Liver (tissue), 8 donors: ENCODE measurements at regions not wholly inside any gene's neighbourhood (a gene's known extent, or its start where the extent isn't known, plus 50 kb on each side); places are given as distances from the start of the nearest gene placed in this dataset.

Experiments
- DNase-seq: peaks from one replicate; pipeline ENCODE4 v3.0.0-alpha.2; 2017; ENCODE audit warnings: low spot score
- H3K27ac ChIP-seq, 2 donors: one replicate each; pipeline ENCODE4 v1.7.0; 2013; ENCODE audit warnings: inconsistent platforms in 2 of 2, low read length in 2 of 2, control low read depth in 1 of 2, low read depth in 1 of 2, mild to moderate bottlenecking in 1 of 2
- H3K27me3 ChIP-seq, 4 donors: one replicate each; pipeline versions ENCODE4 v1.6.1 to v1.7.0; 2013; ENCODE audit warnings: low read length in 3 of 4, inconsistent platforms in 1 of 4, mild to moderate bottlenecking in 1 of 4, moderate library complexity in 1 of 4; ENCODE audit not compliant: control insufficient read depth in 4 of 4, insufficient read depth in 4 of 4
- H3K36me3 ChIP-seq, 4 donors: one replicate each; pipeline versions ENCODE4 v1.6.1 to v1.7.0; 2013; ENCODE audit warnings: low read length in 3 of 4, mild to moderate bottlenecking in 3 of 4, low read depth in 1 of 4, moderate library complexity in 1 of 4; ENCODE audit not compliant: control insufficient read depth in 4 of 4, insufficient read depth in 3 of 4
- H3K4me1 ChIP-seq, 4 donors: one replicate each; pipeline versions ENCODE4 v1.6.1 to v1.7.0; 2013; ENCODE audit warnings: low read length in 3 of 4, mild to moderate bottlenecking in 3 of 4, moderate library complexity in 1 of 4; ENCODE audit not compliant: control insufficient read depth in 4 of 4, insufficient read depth in 4 of 4
- H3K4me3 ChIP-seq, 3 donors: one replicate each; pipeline versions ENCODE4 v1.6.1 to v1.7.0; 2013; ENCODE audit warnings: low read length in 3 of 3, control low read depth in 1 of 3, low read depth in 1 of 3, mild to moderate bottlenecking in 1 of 3
- H3K9ac ChIP-seq, 2 donors: one replicate each; pipeline ENCODE4 v1.7.0; 2013; ENCODE audit warnings: low read length in 2 of 2, mild to moderate bottlenecking in 2 of 2, moderate library complexity in 2 of 2, control low read depth in 1 of 2, low read depth in 1 of 2
- H3K9me3 ChIP-seq, 4 donors: one replicate each; pipeline versions ENCODE4 v1.6.1 to v1.7.0; 2013; ENCODE audit warnings: low read length in 3 of 4; ENCODE audit not compliant: control insufficient read depth in 4 of 4
- EGR1 ChIP-seq, 2 donors: IDR thresholded peaks; 2 replicates each; pipeline ENCODE4 v1.6.1; 2016 to 2018; ENCODE audit warnings: antibody characterized with exemption in 2 of 2, low read depth in 2 of 2
- FOXA1 ChIP-seq: IDR thresholded peaks from 2 replicates; pipeline ENCODE4 v1.6.1; 2016; ENCODE audit warnings: antibody characterized with exemption
- FOXA2 ChIP-seq: IDR thresholded peaks from 2 replicates; pipeline ENCODE4 v1.6.1; 2016; ENCODE audit warnings: antibody characterized with exemption
- GABPA ChIP-seq, 2 donors: IDR thresholded peaks in 1 of 2; conservative IDR thresholded peaks in 1 of 2; 2 replicates each; pipeline ENCODE4 v1.6.1; 2016; ENCODE audit warnings: antibody characterized with exemption in 2 of 2, mild to moderate bottlenecking in 1 of 2, moderate library complexity in 1 of 2
- HNF4G ChIP-seq: IDR thresholded peaks from 2 replicates; pipeline ENCODE4 v1.6.1; 2016; ENCODE audit warnings: antibody characterized with exemption
- JUND ChIP-seq, 2 donors: IDR thresholded peaks; 2 replicates each; pipeline ENCODE4 v1.6.1; 2016; ENCODE audit warnings: antibody characterized with exemption in 2 of 2
- NR2F2 ChIP-seq: IDR thresholded peaks from 2 replicates; pipeline ENCODE4 v1.6.1; 2016; ENCODE audit warnings: antibody characterized with exemption
- RAD21 ChIP-seq, 2 donors: IDR thresholded peaks; 2 replicates each; pipeline ENCODE4 v1.6.1; 2016; ENCODE audit warnings: antibody characterized with exemption in 2 of 2, mild to moderate bottlenecking in 2 of 2
- RXRA ChIP-seq, 2 donors: IDR thresholded peaks; 2 replicates each; pipeline ENCODE4 v1.6.1; 2017 to 2018; ENCODE audit warnings: antibody characterized with exemption in 2 of 2, mild to moderate bottlenecking in 1 of 2
- SP1 ChIP-seq: IDR thresholded peaks from 2 replicates; pipeline ENCODE4 v1.6.1; 2018; ENCODE audit warnings: antibody characterized with exemption, mild to moderate bottlenecking
- TAF1 ChIP-seq: conservative IDR thresholded peaks from 2 replicates; pipeline ENCODE4 v1.6.1; 2016; ENCODE audit warnings: antibody characterized with exemption, mild to moderate bottlenecking
- YY1 ChIP-seq: IDR thresholded peaks from 2 replicates; pipeline ENCODE4 v1.6.1; 2016; ENCODE audit warnings: antibody characterized with exemption, mild to moderate bottlenecking
- WGBS: extraction: QIAGEN DNeasy Blood & Tissue Kit; methylation state at CpG from one replicate; pipeline ENCODE4 v1.1.7; 2013; 5-methylcytosine and 5-hydroxymethylcytosine counted together
- TF ChIP-seq, protein P1 (sequence below): IDR thresholded peaks from 2 replicates; pipeline ENCODE4 v1.6.1; 2016; ENCODE audit warnings: antibody characterized with exemption
- TF ChIP-seq, protein P2 (sequence below): fragments of 150-350 bp; IDR thresholded peaks from 2 replicates; pipeline ENCODE4 v1.5.1; 2017; ENCODE audit warnings: improper control_type of control experiment, low read depth, low read length; ENCODE audit not compliant: missing input control
- TF ChIP-seq, protein P3 (sequence below): IDR thresholded peaks from 2 replicates; pipeline ENCODE4 v1.6.1; 2016; ENCODE audit warnings: antibody characterized with exemption, mild to moderate bottlenecking
- TF ChIP-seq, protein P4 (sequence below): IDR thresholded peaks from 2 replicates; pipeline ENCODE4 v1.6.1; 2016; ENCODE audit warnings: antibody characterized with exemption
- TF ChIP-seq, protein P5 (sequence below): IDR thresholded peaks from 2 replicates; pipeline ENCODE4 v1.6.1; 2016; ENCODE audit warnings: antibody characterized with exemption
- donor health status: healthy.
- donor health status: healthy.
- donor health status: healthy.
- donor health status: healthy.
- donor health status: healthy.

DNA sequence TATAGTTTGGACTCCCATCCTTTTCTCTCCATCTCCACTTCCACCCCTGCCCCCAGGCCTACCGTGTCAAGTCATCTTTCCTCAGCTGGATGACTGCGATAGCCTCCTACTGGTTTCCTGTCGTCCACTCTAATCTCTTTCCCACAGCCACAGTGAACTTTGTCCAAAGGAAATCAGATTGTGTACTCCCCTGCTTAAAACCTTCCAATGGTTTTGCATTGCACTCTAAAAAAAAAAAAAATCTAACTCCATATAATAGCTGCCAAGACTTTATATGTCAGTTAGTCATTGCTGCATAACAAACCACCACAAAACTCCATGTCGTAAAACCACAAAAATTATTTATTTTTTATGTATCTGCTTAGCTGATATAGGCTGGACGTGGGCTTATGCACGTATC lies 160.2 kb upstream of the CCDC68 start:
- no peak for DNase-seq
- no peaks in the 10 kb centered on the region for H3K27me3 ChIP-seq
- no peak overlapping the region for H3K27ac ChIP-seq
- H3K9me3 ChIP-seq: peaks cover 0 to 3% (median 0%) of the 10 kb centered on the region in 4 donors
- H3K9ac ChIP-seq: no peak overlapping the region
- H3K4me3 ChIP-seq: no peak overlapping the region
- no peaks in the 10 kb centered on the region for H3K4me1 ChIP-seq
- H3K36me3 ChIP-seq: no peaks in the 10 kb centered on the region
- TF ChIP-seq, protein P1, sequence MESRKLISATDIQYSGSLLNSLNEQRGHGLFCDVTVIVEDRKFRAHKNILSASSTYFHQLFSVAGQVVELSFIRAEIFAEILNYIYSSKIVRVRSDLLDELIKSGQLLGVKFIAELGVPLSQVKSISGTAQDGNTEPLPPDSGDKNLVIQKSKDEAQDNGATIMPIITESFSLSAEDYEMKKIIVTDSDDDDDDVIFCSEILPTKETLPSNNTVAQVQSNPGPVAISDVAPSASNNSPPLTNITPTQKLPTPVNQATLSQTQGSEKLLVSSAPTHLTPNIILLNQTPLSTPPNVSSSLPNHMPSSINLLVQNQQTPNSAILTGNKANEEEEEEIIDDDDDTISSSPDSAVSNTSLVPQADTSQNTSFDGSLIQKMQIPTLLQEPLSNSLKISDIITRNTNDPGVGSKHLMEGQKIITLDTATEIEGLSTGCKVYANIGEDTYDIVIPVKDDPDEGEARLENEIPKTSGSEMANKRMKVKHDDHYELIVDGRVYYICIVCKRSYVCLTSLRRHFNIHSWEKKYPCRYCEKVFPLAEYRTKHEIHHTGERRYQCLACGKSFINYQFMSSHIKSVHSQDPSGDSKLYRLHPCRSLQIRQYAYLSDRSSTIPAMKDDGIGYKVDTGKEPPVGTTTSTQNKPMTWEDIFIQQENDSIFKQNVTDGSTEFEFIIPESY: no peak
- TF ChIP-seq NR2F2: peak; percentile 44
- WGBS: 58% methylated on average over 6 of the region's 6 CpGs

DNA sequence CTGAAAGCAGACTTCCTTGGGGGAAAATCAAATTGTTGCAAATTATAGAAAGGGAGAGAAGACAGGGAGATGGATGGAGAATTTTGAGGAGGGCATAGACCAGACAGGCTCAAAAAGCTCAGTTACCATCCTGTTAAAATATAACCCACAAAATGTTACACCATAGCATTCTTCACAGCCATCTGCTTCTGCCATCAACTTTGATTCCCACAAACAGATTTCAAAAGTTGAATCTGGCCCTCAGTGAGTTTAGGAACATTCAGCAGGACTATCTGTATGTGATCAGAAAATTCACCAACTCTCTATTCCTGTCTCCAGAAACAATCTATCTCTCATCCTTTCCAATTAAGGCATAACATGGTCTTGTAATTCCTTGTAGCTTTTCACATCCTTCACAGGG lies 159.8 kb upstream of the CCDC68 start:
- peaks cover 0 to 3% (median 0%) of the 10 kb centered on the region in 4 donors for H3K9me3 ChIP-seq
- H3K4me3 ChIP-seq: no peak overlapping the region
- TF ChIP-seq FOXA2: no peak
- no peak for TF ChIP-seq YY1
- TF ChIP-seq FOXA1: no peak
- TF ChIP-seq, protein P2, sequence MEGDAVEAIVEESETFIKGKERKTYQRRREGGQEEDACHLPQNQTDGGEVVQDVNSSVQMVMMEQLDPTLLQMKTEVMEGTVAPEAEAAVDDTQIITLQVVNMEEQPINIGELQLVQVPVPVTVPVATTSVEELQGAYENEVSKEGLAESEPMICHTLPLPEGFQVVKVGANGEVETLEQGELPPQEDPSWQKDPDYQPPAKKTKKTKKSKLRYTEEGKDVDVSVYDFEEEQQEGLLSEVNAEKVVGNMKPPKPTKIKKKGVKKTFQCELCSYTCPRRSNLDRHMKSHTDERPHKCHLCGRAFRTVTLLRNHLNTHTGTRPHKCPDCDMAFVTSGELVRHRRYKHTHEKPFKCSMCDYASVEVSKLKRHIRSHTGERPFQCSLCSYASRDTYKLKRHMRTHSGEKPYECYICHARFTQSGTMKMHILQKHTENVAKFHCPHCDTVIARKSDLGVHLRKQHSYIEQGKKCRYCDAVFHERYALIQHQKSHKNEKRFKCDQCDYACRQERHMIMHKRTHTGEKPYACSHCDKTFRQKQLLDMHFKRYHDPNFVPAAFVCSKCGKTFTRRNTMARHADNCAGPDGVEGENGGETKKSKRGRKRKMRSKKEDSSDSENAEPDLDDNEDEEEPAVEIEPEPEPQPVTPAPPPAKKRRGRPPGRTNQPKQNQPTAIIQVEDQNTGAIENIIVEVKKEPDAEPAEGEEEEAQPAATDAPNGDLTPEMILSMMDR: no peak
- TF ChIP-seq, protein P3, sequence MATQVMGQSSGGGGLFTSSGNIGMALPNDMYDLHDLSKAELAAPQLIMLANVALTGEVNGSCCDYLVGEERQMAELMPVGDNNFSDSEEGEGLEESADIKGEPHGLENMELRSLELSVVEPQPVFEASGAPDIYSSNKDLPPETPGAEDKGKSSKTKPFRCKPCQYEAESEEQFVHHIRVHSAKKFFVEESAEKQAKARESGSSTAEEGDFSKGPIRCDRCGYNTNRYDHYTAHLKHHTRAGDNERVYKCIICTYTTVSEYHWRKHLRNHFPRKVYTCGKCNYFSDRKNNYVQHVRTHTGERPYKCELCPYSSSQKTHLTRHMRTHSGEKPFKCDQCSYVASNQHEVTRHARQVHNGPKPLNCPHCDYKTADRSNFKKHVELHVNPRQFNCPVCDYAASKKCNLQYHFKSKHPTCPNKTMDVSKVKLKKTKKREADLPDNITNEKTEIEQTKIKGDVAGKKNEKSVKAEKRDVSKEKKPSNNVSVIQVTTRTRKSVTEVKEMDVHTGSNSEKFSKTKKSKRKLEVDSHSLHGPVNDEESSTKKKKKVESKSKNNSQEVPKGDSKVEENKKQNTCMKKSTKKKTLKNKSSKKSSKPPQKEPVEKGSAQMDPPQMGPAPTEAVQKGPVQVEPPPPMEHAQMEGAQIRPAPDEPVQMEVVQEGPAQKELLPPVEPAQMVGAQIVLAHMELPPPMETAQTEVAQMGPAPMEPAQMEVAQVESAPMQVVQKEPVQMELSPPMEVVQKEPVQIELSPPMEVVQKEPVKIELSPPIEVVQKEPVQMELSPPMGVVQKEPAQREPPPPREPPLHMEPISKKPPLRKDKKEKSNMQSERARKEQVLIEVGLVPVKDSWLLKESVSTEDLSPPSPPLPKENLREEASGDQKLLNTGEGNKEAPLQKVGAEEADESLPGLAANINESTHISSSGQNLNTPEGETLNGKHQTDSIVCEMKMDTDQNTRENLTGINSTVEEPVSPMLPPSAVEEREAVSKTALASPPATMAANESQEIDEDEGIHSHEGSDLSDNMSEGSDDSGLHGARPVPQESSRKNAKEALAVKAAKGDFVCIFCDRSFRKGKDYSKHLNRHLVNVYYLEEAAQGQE: no peak
- TF ChIP-seq SP1: no peak
- TF ChIP-seq GABPA (IDR thresholded peaks at IDR 0.05 in 1 of 2, conservative IDR thresholded peaks at IDR 0.05 in 1 of 2): no peak
- TF ChIP-seq, protein P4, sequence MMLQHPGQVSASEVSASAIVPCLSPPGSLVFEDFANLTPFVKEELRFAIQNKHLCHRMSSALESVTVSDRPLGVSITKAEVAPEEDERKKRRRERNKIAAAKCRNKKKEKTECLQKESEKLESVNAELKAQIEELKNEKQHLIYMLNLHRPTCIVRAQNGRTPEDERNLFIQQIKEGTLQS: no peak
- TF ChIP-seq TAF1: no peak
- TF ChIP-seq RAD21 (IDR thresholded peaks at IDR 0.05): no peak
- TF ChIP-seq NR2F2: no peak
- TF ChIP-seq, protein P1: no peak
- no peak for TF ChIP-seq HNF4G
- no peak for TF ChIP-seq EGR1 (IDR thresholded peaks at IDR 0.05; ENCODE audit: low read depth in 2 of 2)
- TF ChIP-seq, protein P5, sequence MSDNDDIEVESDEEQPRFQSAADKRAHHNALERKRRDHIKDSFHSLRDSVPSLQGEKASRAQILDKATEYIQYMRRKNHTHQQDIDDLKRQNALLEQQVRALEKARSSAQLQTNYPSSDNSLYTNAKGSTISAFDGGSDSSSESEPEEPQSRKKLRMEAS: no peak
- TF ChIP-seq JUND (IDR thresholded peaks at IDR 0.05): no peak
- no peak for TF ChIP-seq RXRA (IDR thresholded peaks at IDR 0.05)
- no peak overlapping the region for H3K27ac ChIP-seq
- H3K9ac ChIP-seq: no peak overlapping the region
- no peaks in the 10 kb centered on the region for H3K4me1 ChIP-seq
- no peaks in the 10 kb centered on the region for H3K27me3 ChIP-seq
- no peak for DNase-seq
- H3K36me3 ChIP-seq: no peaks in the 10 kb centered on the region
